HL-60 (cell line): ENCODE measurements at regions not wholly inside any gene's neighbourhood (a gene's known extent, or its start where the extent isn't known, plus 50 kb on each side); places are given as distances from the start of the nearest gene placed in this dataset.

Experiments used
- DNase-seq, 2 experiments: peaks; one replicate each; pipeline ENCODE4 v3.0.0-alpha.2; 2010 to 2020; ENCODE audit warnings: low read depth in 1 of 2, low spot score in 1 of 2
- H3K27ac ChIP-seq: fragments of 250-450 bp; sonication (Bioruptor Pico); replicated peaks from 2 replicates; pipeline ENCODE4 v1.5.1; 2020; ENCODE audit warnings: mild to moderate bottlenecking, moderate library complexity
- H3K27me3 ChIP-seq: fragments of 250-450 bp; sonication (Bioruptor Pico); 2 replicates; pipeline ENCODE4 v1.5.1; 2021; ENCODE audit warnings: mild to moderate bottlenecking, moderate library complexity; ENCODE audit not compliant: insufficient read depth, poor library complexity, severe bottlenecking
- H3K4me3 ChIP-seq: replicated peaks from 2 replicates; pipeline ENCODE4 v1.5.1; 2011; ENCODE audit warnings: mild to moderate bottlenecking, control low read depth, low read length; ENCODE audit not compliant: insufficient read depth
- CTCF ChIP-seq: IDR thresholded peaks from one replicate; pipeline ENCODE4 v1.5.1; 2011; ENCODE audit warnings: low read length, control low read depth, inconsistent platforms; ENCODE audit not compliant: insufficient read depth
- GABPA ChIP-seq: IDR thresholded peaks from 2 replicates; pipeline ENCODE4 v1.6.1; 2012; ENCODE audit warnings: low read depth
- POLR2AphosphoS5 ChIP-seq: IDR thresholded peaks from 2 replicates; pipeline ENCODE4 v1.6.1; 2012; ENCODE audit warnings: low read depth
- REST ChIP-seq: IDR thresholded peaks from 2 replicates; pipeline ENCODE4 v1.6.1; 2012; ENCODE audit warnings: low read depth; ENCODE audit not compliant: insufficient replicate concordance
- SPI1 ChIP-seq: IDR thresholded peaks from 2 replicates; pipeline ENCODE4 v1.6.1; 2012; ENCODE audit warnings: low read depth, mild to moderate bottlenecking, borderline replicate concordance

- H3K4me3 ChIP-seq: no peak overlapping the region
- H3K27me3 ChIP-seq: no peaks in the 10 kb centered on the region
- no peak for DNase-seq
- no peak overlapping the region for H3K27ac ChIP-seq
- TF ChIP-seq CTCF (no peak), REST (no peak), SPI1 (no peak), GABPA (no peak), POLR2AphosphoS5 (no peak)
Measured at GRCh38 chr7:21173436-21173835, 254.4 kb upstream of the SP4 start.

GRCh38 chr7:21175714-21176113 lies 252.2 kb upstream of the SP4 start:
- no peak overlapping the region for H3K27ac ChIP-seq
- TF ChIP-seq GABPA (no peak), POLR2AphosphoS5 (no peak), SPI1 (no peak), REST (no peak), CTCF (no peak)
- H3K4me3 ChIP-seq: no peak overlapping the region

GRCh38 chr7:21184942-21185652 lies 242.8 kb upstream of the SP4 start:
- Histone ChIP-seq H3K27me3 (no peaks in the 10 kb centered on the region), H3K27ac (no peak overlapping the region), H3K4me3 (no peak overlapping the region)
- no peak for DNase-seq
- TF ChIP-seq GABPA (no peak), POLR2AphosphoS5 (no peak), SPI1 (no peak)

More at GRCh38 chr7:21175714-21176113, 252.2 kb upstream of the SP4 start:
- no peaks in the 10 kb centered on the region for H3K27me3 ChIP-seq
- no peak for DNase-seq

GRCh38 chr7:21185653-21186265 lies 242.1 kb upstream of the SP4 start:
- Histone ChIP-seq H3K4me3 (no peak overlapping the region), H3K27ac (no peak overlapping the region), H3K27me3 (no peaks in the 10 kb centered on the region)
- DNase-seq: no peak
- TF ChIP-seq CTCF (no peak), REST (no peak), SPI1 (no peak), POLR2AphosphoS5 (no peak), GABPA (no peak)
